ENCODE measurements at regions not wholly inside any gene's neighbourhood (a gene's known extent, or its start where the extent isn't known, plus 50 kb on each side); places are given as distances from the start of the nearest gene placed in this dataset.

DNA sequence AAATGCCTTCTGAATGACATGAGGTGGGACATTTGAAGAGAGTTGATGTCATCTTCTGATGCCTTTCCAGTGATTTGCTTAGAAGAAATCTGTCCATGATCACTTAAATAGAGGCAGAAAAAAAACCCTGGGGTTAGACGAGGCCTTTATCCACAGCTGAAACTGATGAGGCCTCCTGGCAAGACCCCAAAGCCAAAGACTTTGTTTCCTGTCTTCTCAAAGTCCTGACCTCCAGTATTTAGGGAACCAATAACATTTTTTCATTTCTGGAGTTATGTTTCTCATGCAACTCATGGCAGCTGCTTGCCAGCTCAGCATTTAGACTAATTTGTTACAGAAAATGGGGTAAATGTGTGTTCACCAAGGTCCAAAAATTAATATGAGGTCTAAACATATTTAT, 248.0 kb upstream of the PRDM1 start:
- DNase-seq = no peak

DNA sequence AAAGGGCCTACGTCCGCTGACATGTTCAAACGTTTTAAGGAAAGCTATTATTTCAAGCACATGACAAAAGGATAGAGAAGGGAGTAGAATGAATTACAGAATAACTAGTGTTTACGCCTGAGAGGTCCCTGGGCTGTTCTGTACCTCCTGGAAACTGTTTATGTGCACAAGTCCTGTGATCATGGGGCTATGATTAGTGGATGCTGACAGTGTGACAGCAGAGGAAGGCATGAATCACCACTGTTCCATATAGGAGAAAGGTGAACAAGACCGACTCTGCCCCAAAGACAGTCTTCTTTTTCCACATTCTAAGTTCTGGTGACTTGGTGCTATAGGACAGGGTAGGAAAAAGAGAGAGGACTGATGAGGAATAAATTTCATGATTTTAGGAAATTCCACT, 249.2 kb upstream of the PRDM1 start:
- DNase-seq = no peak

DNA sequence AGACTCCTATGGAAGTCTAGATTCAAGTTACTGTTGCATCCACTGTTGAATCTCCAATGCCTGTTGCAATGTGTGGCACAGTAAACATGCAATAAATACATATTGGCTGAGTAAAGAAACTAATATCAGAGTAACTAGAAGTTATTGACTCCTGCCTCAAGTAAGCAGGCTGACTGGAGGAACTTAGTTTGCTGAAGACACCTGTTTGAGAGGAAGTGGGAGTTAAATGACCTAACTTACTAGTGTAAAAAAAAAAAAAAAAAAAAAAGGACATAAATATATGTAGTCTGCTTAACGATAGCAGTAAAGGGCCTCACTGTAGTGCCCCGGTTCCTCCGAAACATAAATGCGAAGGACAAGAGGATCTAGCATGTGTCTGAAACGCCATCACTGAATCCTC, 249.8 kb upstream of the PRDM1 start:
- no peak for DNase-seq

DNA sequence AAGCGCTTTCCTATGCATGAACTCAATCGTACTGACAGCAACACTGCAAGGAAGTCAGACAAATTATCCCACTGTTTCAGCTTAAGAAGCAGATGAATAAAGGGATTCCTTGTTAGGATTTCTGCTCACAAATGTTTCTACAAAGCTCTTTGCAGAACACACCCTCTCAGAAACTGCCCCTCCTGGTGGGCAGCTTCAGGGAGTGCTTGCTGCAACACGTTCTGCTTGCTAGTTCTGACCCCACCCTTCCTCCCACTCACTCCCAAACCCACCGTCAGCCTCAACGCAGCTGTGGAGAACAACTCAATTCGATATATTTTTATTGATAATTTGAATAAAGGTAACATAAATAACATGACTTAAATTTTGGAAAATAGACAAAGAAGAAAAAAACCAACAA, 250.8 kb upstream of the PRDM1 start:
- peak; percentile 12 for DNase-seq

DNA sequence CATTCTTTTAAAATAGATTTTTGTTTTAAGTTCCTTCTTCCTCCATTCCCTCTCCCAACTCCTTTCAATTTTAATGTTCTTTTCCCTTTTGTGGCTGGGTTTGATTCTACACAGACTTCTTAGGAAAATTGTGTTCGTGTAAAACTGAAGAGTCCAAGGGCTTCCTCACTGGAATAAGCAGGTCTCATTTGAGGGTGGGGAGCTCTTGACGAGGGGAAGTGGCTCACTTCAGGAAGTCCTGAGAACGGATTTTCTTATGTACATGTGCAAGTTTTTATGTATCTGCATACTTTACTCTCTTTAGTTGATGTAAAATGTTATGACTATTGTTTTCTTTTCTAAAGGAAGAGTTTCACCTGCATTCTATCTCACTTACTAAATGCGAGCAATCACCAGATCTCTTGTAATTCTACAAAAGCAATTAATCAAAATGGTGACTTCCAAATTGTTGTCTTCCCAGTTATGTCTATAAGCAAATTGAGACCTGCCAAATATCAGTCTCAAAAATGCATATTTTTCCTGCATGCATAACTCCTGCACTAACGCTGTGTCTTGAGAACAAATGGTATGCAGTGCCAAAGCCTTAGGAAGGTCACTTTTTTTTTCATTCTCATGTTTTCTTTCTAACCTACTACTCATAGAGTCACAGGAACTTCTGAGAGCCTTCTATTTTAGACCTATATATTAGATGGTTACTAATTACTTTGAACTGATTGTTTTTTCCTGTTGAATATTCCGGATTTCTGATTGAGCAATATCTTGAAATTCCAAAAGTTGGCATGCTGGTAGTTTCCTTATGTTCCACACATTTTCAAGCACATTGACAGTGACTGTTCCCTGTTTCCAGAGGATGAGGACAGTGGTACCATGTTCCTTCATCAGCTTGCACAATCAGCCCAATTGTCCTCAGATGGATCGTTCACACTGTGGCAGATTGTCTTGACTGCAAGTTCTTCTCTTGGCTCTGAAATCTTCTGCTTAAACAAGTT, 251.9 kb upstream of the PRDM1 start:
- DNase-seq = no peak

GRCh38 chr6:105832313-105832761, 253.8 kb upstream of the PRDM1 start:
- DNase-seq = no peak

DNA sequence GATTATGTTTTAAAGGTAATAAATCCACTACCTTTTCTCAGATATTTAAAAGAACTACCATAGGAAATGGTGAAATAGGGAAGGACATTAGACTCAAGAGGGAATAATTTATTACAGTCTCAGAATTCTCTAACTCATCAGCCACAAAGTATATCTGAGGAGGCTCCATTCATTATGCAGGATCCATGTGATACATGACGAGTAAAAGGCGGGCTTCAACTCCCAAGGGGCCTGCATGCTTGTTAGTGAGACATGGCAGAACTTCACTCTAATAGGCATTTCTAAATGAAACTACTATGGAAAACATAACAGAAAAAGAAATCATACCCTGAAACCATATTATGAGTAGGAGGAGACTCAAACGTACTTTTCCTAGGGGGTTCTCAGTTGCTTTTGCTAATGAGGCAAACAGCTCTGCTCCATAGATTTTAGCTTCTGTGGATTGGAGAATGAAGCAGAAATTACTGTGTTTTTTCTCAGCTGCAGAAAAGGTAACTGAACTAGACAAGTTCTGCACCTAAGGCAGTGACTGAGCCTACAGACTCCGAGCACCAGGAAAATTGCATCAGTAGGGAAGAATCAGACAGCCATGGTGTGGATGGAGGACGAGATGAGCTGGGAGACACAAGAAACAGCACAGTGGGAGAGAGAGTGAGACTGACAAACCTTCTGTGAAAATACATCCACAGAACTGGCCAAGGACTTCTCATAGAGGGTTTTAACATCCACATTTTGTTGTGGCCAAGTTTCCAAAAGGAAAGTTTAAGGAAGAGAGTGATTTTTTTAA, 254.6 kb upstream of the PRDM1 start:
- DNase-seq = peak; percentile 31

DNA sequence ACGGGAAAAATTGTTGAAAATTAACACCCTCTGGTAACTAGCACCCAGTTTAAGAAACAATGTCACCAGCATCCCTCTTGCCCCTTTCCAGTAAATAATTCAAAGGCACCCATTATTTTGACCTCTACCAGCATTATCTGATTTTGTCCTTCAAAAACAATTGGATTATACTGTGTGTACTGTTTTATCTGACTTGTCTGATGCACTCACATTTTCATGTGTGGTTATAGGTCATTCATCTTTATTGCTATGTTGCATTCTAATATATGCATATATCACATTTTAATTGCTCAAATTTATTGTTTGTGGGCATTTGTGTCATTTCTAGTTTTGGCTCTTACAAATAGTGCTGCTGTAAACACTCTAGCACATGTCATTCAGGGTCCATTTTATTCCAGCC, 260.9 kb upstream of the PRDM1 start:
- no peak for DNase-seq

DNA sequence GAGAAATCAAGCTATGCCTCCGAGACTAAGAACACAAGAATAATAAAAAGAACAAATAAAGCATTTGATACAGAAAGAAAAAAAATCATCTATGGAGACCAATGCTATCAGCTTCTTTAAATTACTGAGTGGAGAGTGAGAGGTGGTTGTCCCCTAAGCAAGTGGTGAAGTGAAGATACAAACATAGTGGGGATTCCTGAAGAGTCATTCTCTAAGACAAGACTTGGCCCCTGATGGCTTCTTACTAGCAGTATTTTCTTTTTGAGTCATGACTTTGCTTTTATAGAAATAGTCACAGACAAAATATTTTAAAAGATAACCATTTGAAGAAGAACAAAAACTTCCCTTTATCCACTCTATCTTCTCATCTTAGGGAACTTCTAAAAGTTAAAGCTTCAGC, 261.4 kb upstream of the PRDM1 start:
- no peak for DNase-seq

DNA sequence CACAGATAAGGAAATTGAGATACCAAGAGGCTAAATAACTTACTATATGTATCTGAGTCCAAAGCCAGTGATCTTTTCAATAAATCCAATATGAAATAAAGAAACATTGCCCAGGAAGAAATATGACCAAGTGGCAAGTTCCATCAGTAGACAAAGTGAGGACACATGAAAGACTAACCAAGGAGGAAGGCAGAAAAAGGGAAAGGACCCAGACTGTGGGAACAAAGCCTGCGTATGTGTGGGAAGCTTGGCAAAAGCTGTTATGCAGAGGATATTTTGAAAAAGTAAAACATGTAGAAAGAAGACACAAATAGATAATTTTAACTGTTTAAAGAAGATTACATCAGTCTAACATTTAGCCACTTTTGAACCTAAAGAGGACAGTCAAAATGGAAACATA, 264.4 kb upstream of the PRDM1 start:
- DNase-seq = no peak

- DNase-seq = no peak
Observed at GRCh38 chr6:105821027-105821426, 265.1 kb upstream of the PRDM1 start.

- no peak for DNase-seq
Observed at GRCh38 chr6:105819745-105820144, 266.4 kb upstream of the PRDM1 start.

- no peak for DNase-seq
Observed at GRCh38 chr6:105818505-105818904, 267.6 kb upstream of the PRDM1 start.

GRCh38 chr6:105817961-105818360, 268.2 kb upstream of the PRDM1 start:
- no peak for DNase-seq

DNA sequence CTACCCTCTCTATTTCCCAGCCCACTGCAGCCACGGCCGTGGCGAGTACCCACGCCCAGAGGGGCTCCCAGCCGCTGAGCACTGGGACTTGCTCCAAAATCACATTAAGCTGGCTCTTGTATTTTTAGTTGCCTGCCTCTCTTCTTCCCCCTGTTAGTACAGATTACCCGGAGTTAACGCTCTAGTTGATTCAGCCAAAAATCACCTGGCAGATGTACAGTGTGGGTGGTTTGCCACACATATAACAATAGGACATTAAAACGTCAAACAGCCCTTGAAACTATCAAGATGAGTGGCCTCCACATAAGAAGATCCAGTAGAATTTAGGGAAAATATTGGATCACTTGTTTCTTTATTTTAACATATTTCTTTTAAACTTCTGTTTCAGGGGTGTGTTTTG, 268.8 kb upstream of the PRDM1 start:
- no peak for DNase-seq

DNA sequence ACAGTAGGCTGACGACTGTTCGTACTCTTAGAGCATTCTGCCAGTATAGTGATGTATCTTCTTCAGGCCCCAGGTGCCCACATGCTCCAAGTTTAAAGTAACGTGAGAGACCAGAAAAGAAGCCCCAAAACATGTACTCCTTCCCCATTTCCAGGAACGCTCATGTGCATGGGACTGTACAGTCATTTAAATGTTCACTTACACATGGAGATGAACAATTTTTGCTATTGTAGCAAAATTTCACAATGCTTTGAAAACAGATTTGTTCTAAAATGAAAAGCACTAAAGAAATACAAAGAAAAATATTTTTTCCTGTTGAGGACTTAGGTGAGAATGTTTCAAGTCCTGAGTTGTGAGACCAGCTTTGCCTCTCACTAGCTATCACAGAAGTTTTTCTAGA, 269.3 kb upstream of the PRDM1 start:
- no peak for DNase-seq

- DNase-seq = no peak
Observed at GRCh38 chr6:105815661-105816555, 270.2 kb upstream of the PRDM1 start.

- DNase-seq = peak; percentile 35
Observed at GRCh38 chr6:105814745-105815536, 271.2 kb upstream of the PRDM1 start.

DNA sequence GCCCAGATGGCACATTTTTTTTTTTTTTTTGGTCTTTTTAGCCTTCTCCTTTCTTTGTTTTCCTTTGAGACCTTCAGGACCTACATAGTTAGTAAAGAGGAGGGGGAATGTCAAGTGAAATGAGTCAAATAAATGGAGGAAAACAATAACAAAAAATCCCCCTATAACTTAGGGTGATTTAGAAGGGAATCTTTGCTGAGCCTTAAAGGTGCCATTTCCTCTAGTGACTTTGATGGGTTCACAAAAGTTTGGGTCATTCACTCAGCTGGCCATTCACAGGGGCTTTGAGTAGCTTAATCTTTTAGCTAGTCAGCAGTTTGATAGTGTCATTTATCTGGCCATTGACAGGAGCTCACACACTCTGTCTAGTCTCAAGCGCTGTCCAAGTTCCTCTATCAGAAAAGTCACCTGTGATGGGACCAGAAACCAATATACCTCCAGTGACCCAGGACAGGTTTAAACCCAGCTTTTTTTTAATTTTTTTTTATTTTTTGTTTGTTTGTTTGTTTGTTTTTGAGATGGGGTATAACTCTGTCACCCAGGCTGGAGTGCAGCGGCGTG, 275.1 kb upstream of the PRDM1 start:
- no peak for DNase-seq

GRCh38 chr6:105810105-105810921, 275.8 kb upstream of the PRDM1 start:
- DNase-seq = no peak

DNA sequence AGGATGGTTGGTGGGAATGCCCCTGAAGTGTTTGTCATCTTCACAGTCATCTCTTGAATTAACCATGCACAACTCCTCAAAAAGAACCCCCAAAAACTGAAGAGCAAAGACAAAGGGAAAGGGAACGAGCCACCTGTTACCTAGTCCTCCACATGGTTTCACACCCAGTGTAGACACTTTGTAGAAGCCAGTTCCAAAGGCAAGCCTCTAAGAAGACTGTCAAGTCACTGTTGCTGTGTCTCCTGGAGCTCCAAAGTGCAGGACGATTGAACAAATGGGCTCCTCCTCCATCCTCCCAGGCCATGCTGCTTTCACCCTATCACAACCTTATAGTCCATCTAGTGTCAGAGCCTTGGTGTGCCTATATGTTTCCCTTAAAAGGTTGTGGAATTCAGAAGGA, 277.6 kb upstream of the PRDM1 start:
- no peak for DNase-seq

Measured in NCI-H1436 (cell line).